ENCODE measurements at regions not wholly inside any gene's neighbourhood (a gene's known extent, or its start where the extent isn't known, plus 50 kb on each side); places are given as distances from the start of the nearest gene placed in this dataset.

- Histone ChIP-seq H2BK5ac (ENCODE audit: low read depth, low read length) (no peak overlapping the region), H3K9ac (replicated peaks in 1 of 4; ENCODE audit: extremely low read depth in 1 of 4, low read depth in 3 of 4, low read length in 3 of 4) (no peak overlapping the region), H3K14ac (ENCODE audit: insufficient read length) (no peak overlapping the region), H3K27ac (ENCODE audit: low read depth, low read length) (no peak overlapping the region), H3K4me2 (ENCODE audit: insufficient read depth in 1 of 2, low read depth in 2 of 2, low read length in 2 of 2) (no peak overlapping the region), H3K4ac (replicated peaks; ENCODE audit: insufficient read length, low read depth, low read length) (no peak overlapping the region), H3K4me3 (ENCODE audit: extremely low read depth in 1 of 4, insufficient read depth in 2 of 4, low read depth in 3 of 4, low read length in 4 of 4) (no peak overlapping the region), H3K79me2 (ENCODE audit: control insufficient read depth in 1 of 2, insufficient read depth in 2 of 2, low read length in 2 of 2) (no peaks in the 10 kb centered on the region), H4K20me1 (replicated peaks in 1 of 2; ENCODE audit: control insufficient read depth in 1 of 2, insufficient read depth in 2 of 2, low read length in 2 of 2) (no peaks in the 10 kb centered on the region), H2AK5ac (ENCODE audit: low read depth, low read length) (no peak overlapping the region), H3K36me3 (ENCODE audit: control insufficient read depth in 2 of 4, insufficient read depth in 4 of 4, low read length in 3 of 4) (no peaks in the 10 kb centered on the region; a peak in 1 of 8 replicates), H3K79me1 (ENCODE audit: low read depth, low read length) (no peaks in the 10 kb centered on the region), H3K4me1 (replicated peaks in 1 of 4; ENCODE audit: control insufficient read depth in 3 of 4, insufficient read depth in 4 of 4, low read length in 3 of 4) (no peaks in the 10 kb centered on the region), H3K56ac (replicated peaks; ENCODE audit: insufficient read length, low read depth, low read length) (no peak overlapping the region), H2BK15ac (ENCODE audit: low read length) (no peak overlapping the region), H3K9me3 (ENCODE audit: insufficient read depth in 2 of 2, low read depth in 1 of 2, low read length in 1 of 2) (peaks cover 19 to 23% of the 10 kb centered on the region in 2 experiments), H3K23ac (ENCODE audit: insufficient read length) (no peak overlapping the region), H2BK120ac (replicated peaks; ENCODE audit: low read depth, low read length) (no peak overlapping the region), H3K23me2 (ENCODE audit: low read depth, low read length) (no peaks in the 10 kb centered on the region; the same call in 1 of the 2 replicates), H3K18ac (ENCODE audit: extremely low read depth, low read length) (no peak overlapping the region), H3K27me3 (replicated peaks in 1 of 4; ENCODE audit: control insufficient read depth in 3 of 4, extremely low read depth in 1 of 4, insufficient read depth in 3 of 4, low read length in 3 of 4) (no peaks in the 10 kb centered on the region), H2AFZ (ENCODE audit: low read length) (no peak overlapping the region), H4K91ac (replicated peaks; ENCODE audit: insufficient read length, low read length) (no peak overlapping the region), H2BK20ac (ENCODE audit: low read length) (no peak overlapping the region), H4K8ac (ENCODE audit: extremely low read depth, insufficient read depth, low read length) (no peak overlapping the region), H2BK12ac (ENCODE audit: low read depth, low read length) (no peak overlapping the region), H4K5ac (ENCODE audit: insufficient read length, low read depth, low read length) (no peak overlapping the region)
- DNase-seq (ENCODE audit: low read depth in 1 of 2, low spot score in 2 of 2): no peak
- no peak for FAIRE-seq
- ChIA-PET POLR2A (ENCODE audit: partially characterized antibody) (no interaction called here), CTCF (ENCODE audit: partially characterized antibody) (interaction anchor here (0.9 kb wide), 1 partner anchor 21 kb away, joined by 3 read pairs; no protein-coding TSS in a partner anchor)
- WGBS, 2 experiments (ENCODE audit: extremely low coverage in 1 of 2, insufficient coverage in 1 of 2, insufficient read length in 1 of 2, insufficient replicate concordance in 2 of 2, low coverage in 1 of 2, low lambda C conversion rate in 2 of 2, missing lambda C conversion rate in 1 of 2): 93% methylated on average over 1 of the region's 1 CpG; no CpG with 5 or more reads in 1 of the 2 experiments
- TF ChIP-seq CTBP2 (IDR thresholded peaks at IDR 0.05; ENCODE audit: borderline replicate concordance, insufficient read depth, insufficient read length, low read length): no peak
Measured at GRCh38 chr18:67301592-67301991, 214.9 kb downstream of the DSEL start.

Measured in H1 (cell line).